ENCODE measurements at regions not wholly inside any gene's neighbourhood (a gene's known extent, or its start where the extent isn't known, plus 50 kb on each side); places are given as distances from the start of the nearest gene placed in this dataset.
A peak's percentile ranks its signal among the peaks of the same experiment; 100 is the strongest.

DNA sequence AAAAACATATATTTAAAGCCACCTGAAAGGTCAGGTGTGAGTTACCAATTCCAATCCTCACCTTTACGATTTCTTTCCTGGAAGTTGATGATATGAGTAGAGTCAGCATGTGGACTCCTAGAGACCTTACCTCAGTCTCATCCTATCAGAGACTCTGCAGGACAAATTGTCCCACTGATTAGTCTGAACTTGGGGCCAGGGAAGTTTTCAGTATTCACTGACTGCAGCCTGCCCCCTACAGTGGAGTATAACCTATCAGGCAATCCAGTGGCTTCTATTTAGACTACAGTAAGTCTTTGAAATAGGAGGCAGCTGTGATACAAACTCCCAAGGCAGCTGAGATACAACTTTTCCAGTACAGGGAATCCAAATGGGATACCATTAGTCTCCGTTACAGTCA, 449.4 kb upstream of the CDH10 start:
- ChIA-PET POLR2A (no interaction called here), CTCF (no interaction called here)
- no peak overlapping the region for H3K4me3 ChIP-seq
- WGBS (ENCODE audit: missing lambda C conversion rate): 59% methylated on average over 2 of the region's 2 CpGs
- FAIRE-seq (no peak), DNase-seq (ENCODE audit: low read depth in 1 of 2, low spot score in 1 of 2) (no peak), ATAC-seq (no peak)
- no peaks in the 10 kb centered on the region for H3K9me3 ChIP-seq
- H3K27ac ChIP-seq: no peak overlapping the region
- H3K4me1 ChIP-seq: no peaks in the 10 kb centered on the region
- TF ChIP-seq, protein P1, sequence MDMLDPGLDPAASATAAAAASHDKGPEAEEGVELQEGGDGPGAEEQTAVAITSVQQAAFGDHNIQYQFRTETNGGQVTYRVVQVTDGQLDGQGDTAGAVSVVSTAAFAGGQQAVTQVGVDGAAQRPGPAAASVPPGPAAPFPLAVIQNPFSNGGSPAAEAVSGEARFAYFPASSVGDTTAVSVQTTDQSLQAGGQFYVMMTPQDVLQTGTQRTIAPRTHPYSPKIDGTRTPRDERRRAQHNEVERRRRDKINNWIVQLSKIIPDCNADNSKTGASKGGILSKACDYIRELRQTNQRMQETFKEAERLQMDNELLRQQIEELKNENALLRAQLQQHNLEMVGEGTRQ (IDR thresholded peaks at IDR 0.05): no peak
- TF ChIP-seq RAD21 (conservative IDR thresholded peaks at IDR 0.05 in 1 of 2, IDR thresholded peaks at IDR 0.05 in 1 of 2) (no peak), NFE2L2 (conservative IDR thresholded peaks at IDR 0.05; ENCODE audit: low read length) (no peak), CEBPB (IDR thresholded peaks at IDR 0.05) (no peak), EHF (CRISPR knock-in tag; IDR thresholded peaks at IDR 0.05) (no peak), CHD2 (IDR thresholded peaks at IDR 0.05; ENCODE audit: low read length, partially characterized antibody) (no peak), NR3C1 (IDR thresholded peaks at IDR 0.05) (no peak)
- TF ChIP-seq, protein P2, sequence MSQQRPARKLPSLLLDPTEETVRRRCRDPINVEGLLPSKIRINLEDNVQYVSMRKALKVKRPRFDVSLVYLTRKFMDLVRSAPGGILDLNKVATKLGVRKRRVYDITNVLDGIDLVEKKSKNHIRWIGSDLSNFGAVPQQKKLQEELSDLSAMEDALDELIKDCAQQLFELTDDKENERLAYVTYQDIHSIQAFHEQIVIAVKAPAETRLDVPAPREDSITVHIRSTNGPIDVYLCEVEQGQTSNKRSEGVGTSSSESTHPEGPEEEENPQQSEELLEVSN (IDR thresholded peaks at IDR 0.05; ENCODE audit: borderline replicate concordance, low read depth): no peak
- H3K4me2 ChIP-seq: no peak overlapping the region

- no peak for FAIRE-seq
- ChIA-PET POLR2A (no interaction called here), CTCF (no interaction called here)
- Histone ChIP-seq H3K9me3 (no peaks in the 10 kb centered on the region), H3K4me2 (0 out of 3 replicates have a peak overlapping the region, but pooled peaks have one; percentile 14), H3K4me3 (no peak overlapping the region), H3K27ac (no peak overlapping the region), H3K4me1 (no peaks in the 10 kb centered on the region)
- DNase-seq (ENCODE audit: low read depth in 1 of 2, low spot score in 1 of 2): no peak
- TF ChIP-seq SMC3 (IDR thresholded peaks at IDR 0.05) (no peak), KDM5A (IDR thresholded peaks at IDR 0.05) (no peak), GATA3 (IDR thresholded peaks at IDR 0.05; ENCODE audit: borderline replicate concordance) (no peak), HOXA7 (CRISPR knock-in tag; IDR thresholded peaks at IDR 0.05) (no peak), MAZ (IDR thresholded peaks at IDR 0.05; ENCODE audit: borderline replicate concordance, low read depth, low read length) (no peak), ZNF302 (CRISPR knock-in tag; IDR thresholded peaks at IDR 0.05) (no peak), JUN (IDR thresholded peaks at IDR 0.05) (no peak), FOSB (CRISPR knock-in tag; IDR thresholded peaks at IDR 0.05) (no peak), EHF (CRISPR knock-in tag; IDR thresholded peaks at IDR 0.05) (no peak), HDAC2 (IDR thresholded peaks at IDR 0.05) (no peak), RARB (CRISPR knock-in tag; IDR thresholded peaks at IDR 0.05) (no peak), TP53 (CRISPR knock-in tag; IDR thresholded peaks at IDR 0.05) (no peak), BCL3 (IDR thresholded peaks at IDR 0.05) (no peak), KDM1A (IDR thresholded peaks at IDR 0.05; ENCODE audit: low read depth) (no peak), PBX3 (IDR thresholded peaks at IDR 0.05) (no peak), TFCP2L1 (CRISPR knock-in tag; IDR thresholded peaks at IDR 0.05) (no peak)
- TF ChIP-seq, protein P3, sequence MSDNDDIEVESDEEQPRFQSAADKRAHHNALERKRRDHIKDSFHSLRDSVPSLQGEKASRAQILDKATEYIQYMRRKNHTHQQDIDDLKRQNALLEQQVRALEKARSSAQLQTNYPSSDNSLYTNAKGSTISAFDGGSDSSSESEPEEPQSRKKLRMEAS (IDR thresholded peaks at IDR 0.05): no peak
- 34% methylated on average over 3 of the region's 3 CpGs for whole genome bisulfite sequencing (ENCODE audit: missing lambda C conversion rate)
- no peak for ATAC-seq
Observed at GRCh38 chr5:25091921-25092320, 447.1 kb upstream of the CDH10 start.

GRCh38 chr5:25090854-25091253, 446.1 kb upstream of the CDH10 start:
- H3K4me3 ChIP-seq: no peak overlapping the region
- DNase-seq (ENCODE audit: low read depth in 1 of 2, low spot score in 1 of 2) (no peak), FAIRE-seq (no peak), ATAC-seq (no peak)
- no peaks in the 10 kb centered on the region for H3K9me3 ChIP-seq
- no peaks in the 10 kb centered on the region for H3K4me1 ChIP-seq
- CTCF ChIA-PET: no interaction called here
- 13% methylated on average over 1 of the region's 1 CpG for WGBS (ENCODE audit: missing lambda C conversion rate)
- peak overlapping the region; percentile 58 for H3K4me2 ChIP-seq
- H3K27ac ChIP-seq: no peak overlapping the region
- POLR2A ChIA-PET: no interaction called here
- TF ChIP-seq PHF8 (IDR thresholded peaks at IDR 0.05; ENCODE audit: borderline replicate concordance, low read depth): no peak
- TF ChIP-seq RAD21 (conservative IDR thresholded peaks at IDR 0.05 in 1 of 2, IDR thresholded peaks at IDR 0.05 in 1 of 2): no peak
- TF ChIP-seq ZNF302 (CRISPR knock-in tag; IDR thresholded peaks at IDR 0.05): no peak
- TF ChIP-seq HOXA7 (CRISPR knock-in tag; IDR thresholded peaks at IDR 0.05): no peak
- no peak for TF ChIP-seq HMGXB4 (CRISPR knock-in tag; IDR thresholded peaks at IDR 0.05; ENCODE audit: borderline replicate concordance)
- no peak for TF ChIP-seq JUNB (IDR thresholded peaks at IDR 0.05)
- no peak for TF ChIP-seq KDM5A (IDR thresholded peaks at IDR 0.05)
- no peak for TF ChIP-seq ATOH8 (CRISPR knock-in tag; IDR thresholded peaks at IDR 0.05; ENCODE audit: low read depth)
- TF ChIP-seq RCOR1 (IDR thresholded peaks at IDR 0.05; ENCODE audit: low read depth, low read length): no peak
- TF ChIP-seq HEYL (CRISPR knock-in tag; IDR thresholded peaks at IDR 0.05): no peak
- TF ChIP-seq NPAS2 (CRISPR knock-in tag; IDR thresholded peaks at IDR 0.05; ENCODE audit: borderline replicate concordance): no peak
- no peak for TF ChIP-seq POLR2A (IDR thresholded peaks at IDR 0.05; ENCODE audit: low read length)
